C4-2B (cell line): ENCODE measurements at regions not wholly inside any gene's neighbourhood (a gene's known extent, or its start where the extent isn't known, plus 50 kb on each side); places are given as distances from the start of the nearest gene placed in this dataset.

ENCODE experiments used
- CTCF ChIP-seq: fragments of 450-650 bp; conservative IDR thresholded peaks from 2 replicates; pipeline ENCODE4 v1.5.1; 2017; ENCODE audit warnings: mild to moderate bottlenecking
- ZFX ChIP-seq: fragments of 450-650 bp; IDR thresholded peaks from 2 replicates; pipeline ENCODE4 v1.6.1; 2017

GRCh38 chr3:17946619-17947018 lies 204.2 kb upstream of the TBC1D5 start:
- no peak for TF ChIP-seq CTCF
- TF ChIP-seq ZFX, result no peak
